ENCODE measurements at regions not wholly inside any gene's neighbourhood (a gene's known extent, or its start where the extent isn't known, plus 50 kb on each side); places are given as distances from the start of the nearest gene placed in this dataset.

DNA sequence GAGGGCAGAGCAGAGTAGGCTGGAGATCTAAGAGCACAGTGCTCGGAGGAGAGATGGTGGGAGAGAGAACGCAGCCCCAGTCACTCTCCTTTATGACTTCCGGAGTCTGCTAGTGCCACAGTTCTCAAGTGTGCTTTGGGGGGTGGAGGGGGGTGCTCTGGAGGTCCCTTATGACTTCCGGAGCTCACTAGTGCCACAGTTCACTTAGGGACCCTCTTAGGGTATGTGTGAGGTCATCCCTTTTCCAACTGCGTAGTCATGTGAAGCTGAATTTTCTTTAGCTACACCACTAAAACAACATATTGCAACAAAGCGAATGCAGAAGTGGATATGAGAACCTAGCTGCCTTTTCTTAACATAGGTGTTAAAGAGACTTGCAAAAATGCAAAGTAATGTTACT lies 153.7 kb upstream of the KCTD1 start:
- no peaks in the 10 kb centered on the region for H3K9me3 ChIP-seq (ENCODE audit: control insufficient read depth in 2 of 2, insufficient read depth in 1 of 2, low read depth in 1 of 2, low read length in 1 of 2)
- no peaks in the 10 kb centered on the region for H3K27me3 ChIP-seq (ENCODE audit: control insufficient read depth in 3 of 3, insufficient read depth in 3 of 3, low read length in 3 of 3)
- FAIRE-seq, result no peak
- H3K4me3 ChIP-seq (ENCODE audit: low read depth in 1 of 3, low read length in 3 of 3), result no peak overlapping the region
- whole genome bisulfite sequencing, 3 donors, result 59 to 86% (median 69%) methylated on average over 6 of the region's 6 CpGs
- H3K27ac ChIP-seq (ENCODE audit: low read depth in 1 of 3, low read length in 2 of 3), result no peak overlapping the region
- H3K4me1 ChIP-seq (ENCODE audit: control insufficient read depth in 3 of 3, insufficient read depth in 2 of 3, low read depth in 1 of 3, low read length in 2 of 3), result no peaks in the 10 kb centered on the region
- no peak for DNase-seq
- no peaks in the 10 kb centered on the region for H3K36me3 ChIP-seq (ENCODE audit: control insufficient read depth in 3 of 3, insufficient read depth in 2 of 3, low read depth in 1 of 3, low read length in 3 of 3)

DNA sequence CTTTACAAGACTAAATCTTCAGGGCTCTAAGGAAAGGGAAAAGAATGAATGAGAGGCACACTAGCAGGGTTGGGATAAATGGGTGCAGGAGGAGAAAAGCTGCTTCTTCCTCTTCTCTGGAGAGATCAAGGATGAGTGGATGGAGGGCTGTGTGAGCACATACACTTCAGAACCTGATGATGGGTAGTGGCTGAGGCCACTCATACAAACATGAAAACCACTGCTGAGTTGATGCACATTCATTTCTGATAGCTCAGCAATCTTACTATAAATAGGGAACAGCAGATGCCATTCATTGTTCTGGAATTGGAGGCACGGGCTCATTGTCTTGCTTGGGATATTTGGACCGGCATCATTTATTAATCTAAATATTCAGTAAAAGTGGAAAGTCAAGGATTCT lies 152.4 kb upstream of the KCTD1 start:
- no peaks in the 10 kb centered on the region for H3K27me3 ChIP-seq (ENCODE audit: control insufficient read depth in 3 of 3, insufficient read depth in 3 of 3, low read length in 3 of 3)
- WGBS, 3 donors, result 87 to 93% (median 93%) methylated on average over 2 of the region's 2 CpGs
- H3K36me3 ChIP-seq (ENCODE audit: control insufficient read depth in 3 of 3, insufficient read depth in 2 of 3, low read depth in 1 of 3, low read length in 3 of 3), result no peaks in the 10 kb centered on the region
- no peak overlapping the region for H3K27ac ChIP-seq (ENCODE audit: low read depth in 1 of 3, low read length in 2 of 3)
- H3K4me1 ChIP-seq (ENCODE audit: control insufficient read depth in 3 of 3, insufficient read depth in 2 of 3, low read depth in 1 of 3, low read length in 2 of 3), result no peaks in the 10 kb centered on the region
- H3K4me3 ChIP-seq (ENCODE audit: low read depth in 1 of 3, low read length in 3 of 3), result no peak overlapping the region
- DNase-seq, result no peak
- no peak for FAIRE-seq
- H3K9me3 ChIP-seq (ENCODE audit: control insufficient read depth in 2 of 2, insufficient read depth in 1 of 2, low read depth in 1 of 2, low read length in 1 of 2), result no peaks in the 10 kb centered on the region

DNA sequence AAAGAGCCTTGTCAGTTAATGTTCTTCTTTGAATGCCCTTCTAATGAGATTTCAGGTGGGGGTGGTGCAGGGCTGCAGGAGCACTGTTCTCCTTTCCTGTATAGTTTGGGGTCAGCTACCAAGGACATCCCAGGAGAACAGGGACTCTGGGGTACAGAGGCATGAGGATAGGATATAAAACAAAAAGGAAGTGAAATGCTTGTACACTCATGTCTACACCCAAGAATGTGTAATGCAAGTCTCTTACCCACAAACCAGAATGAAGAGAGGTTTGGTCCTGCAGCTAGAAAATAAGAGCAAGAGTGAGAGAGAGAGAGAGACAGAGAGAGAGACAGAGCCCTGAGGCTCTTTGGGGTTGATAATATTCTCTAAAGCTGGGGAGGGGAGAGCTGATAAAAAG lies 151.8 kb upstream of the KCTD1 start:
- DNase-seq (no peak), FAIRE-seq (no peak)
- no peak overlapping the region for H3K27ac ChIP-seq (ENCODE audit: low read depth in 1 of 3, low read length in 2 of 3)

DNA sequence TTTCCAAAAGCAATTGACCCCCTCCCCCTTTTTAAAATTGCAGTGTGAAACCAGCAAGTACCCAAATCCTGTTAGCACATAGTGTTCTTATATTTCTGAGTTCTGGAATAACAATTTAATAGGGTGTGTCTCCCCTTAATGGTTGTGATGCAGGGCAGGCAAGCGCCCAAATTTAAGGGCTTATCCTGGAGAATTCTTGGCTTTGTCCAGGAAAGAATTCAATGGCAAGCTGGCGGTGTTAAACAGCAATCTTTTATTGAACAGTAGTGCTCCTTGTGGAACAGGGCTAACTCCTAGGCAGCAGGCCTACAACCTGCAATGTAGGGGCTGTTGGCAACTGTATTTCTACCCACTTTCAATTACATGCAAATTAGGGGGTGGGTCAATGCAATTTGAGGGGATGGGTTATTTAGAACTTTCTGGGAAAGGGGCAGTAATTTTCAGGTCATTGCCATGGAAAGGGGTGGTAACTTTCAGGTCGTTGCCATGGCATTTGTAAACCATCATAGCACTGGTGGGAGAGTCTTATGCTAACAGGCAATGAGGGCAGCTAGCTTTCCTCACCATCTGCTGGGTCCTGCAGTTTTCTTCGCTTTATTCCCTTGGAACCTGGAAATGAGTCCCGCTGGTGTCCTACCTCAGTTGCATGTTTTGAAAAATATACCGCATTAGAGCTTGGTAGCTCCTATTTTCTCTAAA lies 149.0 kb upstream of the KCTD1 start:
- 75 to 81% (median 77%) methylated on average over 6 of the region's 6 CpGs for WGBS, 3 donors
- FAIRE-seq, result no peak
- no peak overlapping the region for H3K4me3 ChIP-seq (ENCODE audit: low read depth in 1 of 3, low read length in 3 of 3)

More for the DNA sequence above, 151.8 kb upstream of the KCTD1 start:
- no peaks in the 10 kb centered on the region for H3K4me1 ChIP-seq (ENCODE audit: control insufficient read depth in 3 of 3, insufficient read depth in 2 of 3, low read depth in 1 of 3, low read length in 2 of 3)
- no peaks in the 10 kb centered on the region for H3K27me3 ChIP-seq (ENCODE audit: control insufficient read depth in 3 of 3, insufficient read depth in 3 of 3, low read length in 3 of 3)
- H3K36me3 ChIP-seq (ENCODE audit: control insufficient read depth in 3 of 3, insufficient read depth in 2 of 3, low read depth in 1 of 3, low read length in 3 of 3), result no peaks in the 10 kb centered on the region
- no peaks in the 10 kb centered on the region for H3K9me3 ChIP-seq (ENCODE audit: control insufficient read depth in 2 of 2, insufficient read depth in 1 of 2, low read depth in 1 of 2, low read length in 1 of 2)
- H3K4me3 ChIP-seq (ENCODE audit: low read depth in 1 of 3, low read length in 3 of 3), result no peak overlapping the region

DNA sequence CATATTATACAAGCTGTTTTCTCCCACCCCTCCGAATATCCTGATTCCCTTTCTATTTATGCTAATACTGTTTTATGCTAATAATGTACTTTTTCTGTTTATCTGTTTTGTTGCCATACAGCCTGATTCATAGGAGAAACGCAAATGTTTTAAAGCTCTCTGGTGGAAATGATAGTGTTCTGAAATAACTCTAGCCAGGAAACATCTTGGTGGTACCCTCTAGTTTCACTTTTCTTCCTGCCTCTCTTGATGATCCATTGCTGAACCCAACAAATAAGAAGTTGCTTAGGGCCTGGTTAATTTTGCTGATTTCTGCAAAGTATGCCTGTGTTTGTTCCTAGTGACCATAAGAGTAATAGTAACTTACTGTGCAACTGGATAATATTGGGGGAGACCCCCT lies 148.4 kb upstream of the KCTD1 start:
- Histone ChIP-seq H3K36me3 (ENCODE audit: control insufficient read depth in 3 of 3, insufficient read depth in 2 of 3, low read depth in 1 of 3, low read length in 3 of 3) (no peaks in the 10 kb centered on the region), H3K27me3 (ENCODE audit: control insufficient read depth in 3 of 3, insufficient read depth in 3 of 3, low read length in 3 of 3) (no peaks in the 10 kb centered on the region), H3K4me1 (ENCODE audit: control insufficient read depth in 3 of 3, insufficient read depth in 2 of 3, low read depth in 1 of 3, low read length in 2 of 3) (no peaks in the 10 kb centered on the region), H3K4me3 (ENCODE audit: low read depth in 1 of 3, low read length in 3 of 3) (no peak overlapping the region), H3K27ac (ENCODE audit: low read depth in 1 of 3, low read length in 2 of 3) (no peak overlapping the region), H3K9me3 (ENCODE audit: control insufficient read depth in 2 of 2, insufficient read depth in 1 of 2, low read depth in 1 of 2, low read length in 1 of 2) (peaks cover 0 to 2% of the 10 kb centered on the region in 2 donors)
- no peak for FAIRE-seq
- 57 to 81% (median 59%) methylated on average over 2 of the region's 2 CpGs for WGBS, 3 donors
- no peak for DNase-seq

More for the DNA sequence above, 149.0 kb upstream of the KCTD1 start:
- Histone ChIP-seq H3K4me1 (ENCODE audit: control insufficient read depth in 3 of 3, insufficient read depth in 2 of 3, low read depth in 1 of 3, low read length in 2 of 3) (no peaks in the 10 kb centered on the region), H3K27ac (ENCODE audit: low read depth in 1 of 3, low read length in 2 of 3) (no peak overlapping the region), H3K36me3 (ENCODE audit: control insufficient read depth in 3 of 3, insufficient read depth in 2 of 3, low read depth in 1 of 3, low read length in 3 of 3) (no peaks in the 10 kb centered on the region), H3K9me3 (ENCODE audit: control insufficient read depth in 2 of 2, insufficient read depth in 1 of 2, low read depth in 1 of 2, low read length in 1 of 2) (peaks cover 0 to 2% of the 10 kb centered on the region in 2 donors), H3K27me3 (ENCODE audit: control insufficient read depth in 3 of 3, insufficient read depth in 3 of 3, low read length in 3 of 3) (no peaks in the 10 kb centered on the region)
- DNase-seq, result no peak

DNA sequence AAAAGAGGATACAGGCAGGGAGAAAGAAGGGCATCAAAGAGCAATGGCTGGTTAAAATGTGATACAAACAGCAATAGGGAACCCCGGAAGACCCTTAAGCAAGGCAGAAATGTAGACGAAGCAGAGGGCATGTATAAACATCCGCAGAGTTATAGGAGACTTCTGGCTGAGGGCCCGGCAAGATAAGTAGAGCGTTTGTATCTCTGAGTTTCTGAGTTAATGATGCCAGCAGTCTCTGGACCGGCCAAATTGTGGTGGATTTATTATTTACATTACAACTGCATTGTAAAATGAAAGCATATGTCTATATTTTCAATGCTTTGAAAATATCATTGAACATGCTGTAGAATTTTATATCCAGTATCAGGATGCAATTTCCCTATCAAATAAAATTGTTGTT lies 148.0 kb upstream of the KCTD1 start:
- FAIRE-seq, result no peak
- Histone ChIP-seq H3K9me3 (ENCODE audit: control insufficient read depth in 2 of 2, insufficient read depth in 1 of 2, low read depth in 1 of 2, low read length in 1 of 2) (peaks cover 0 to 2% of the 10 kb centered on the region in 2 donors), H3K27me3 (ENCODE audit: control insufficient read depth in 3 of 3, insufficient read depth in 3 of 3, low read length in 3 of 3) (no peaks in the 10 kb centered on the region), H3K4me3 (ENCODE audit: low read depth in 1 of 3, low read length in 3 of 3) (no peak overlapping the region), H3K36me3 (ENCODE audit: control insufficient read depth in 3 of 3, insufficient read depth in 2 of 3, low read depth in 1 of 3, low read length in 3 of 3) (no peaks in the 10 kb centered on the region), H3K4me1 (ENCODE audit: control insufficient read depth in 3 of 3, insufficient read depth in 2 of 3, low read depth in 1 of 3, low read length in 2 of 3) (no peaks in the 10 kb centered on the region), H3K27ac (ENCODE audit: low read depth in 1 of 3, low read length in 2 of 3) (no peak overlapping the region)
- no peak for DNase-seq
- 66 to 68% (median 67%) methylated on average over 6 of the region's 6 CpGs for WGBS, 3 donors

DNA sequence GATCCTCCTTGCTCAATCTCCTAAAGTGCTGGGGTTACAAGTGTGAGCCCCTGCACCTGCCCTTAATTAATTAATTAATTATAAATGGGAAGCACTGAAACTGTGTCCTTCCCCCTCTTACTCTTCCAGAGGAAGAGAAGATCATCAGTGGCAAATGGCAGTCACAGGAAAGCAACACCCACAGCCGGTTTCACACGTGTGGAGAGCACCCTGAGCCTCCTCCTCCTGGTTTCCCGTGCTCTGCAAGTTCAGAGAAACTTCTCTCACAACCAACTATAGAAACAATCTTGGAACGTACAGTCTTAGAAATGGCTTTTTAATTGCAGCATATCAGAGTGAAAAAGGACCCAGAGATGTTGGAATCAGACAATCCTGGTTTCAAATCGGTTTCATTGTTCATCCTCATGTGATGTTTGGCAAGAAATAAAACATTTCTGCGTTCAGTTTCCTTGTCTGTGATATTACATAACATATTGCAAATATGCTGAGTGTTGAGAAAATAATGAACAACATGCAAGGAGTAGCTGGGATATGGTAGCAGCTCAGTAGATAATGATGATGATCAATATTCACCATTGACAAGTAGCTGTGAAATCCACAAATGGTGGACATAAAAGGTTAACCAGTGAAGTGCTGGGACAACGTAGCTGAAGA lies 141.0 kb upstream of the KCTD1 start:
- no peak overlapping the region for H3K4me3 ChIP-seq (ENCODE audit: low read depth in 1 of 3, low read length in 3 of 3)
- 61 to 75% (median 65%) methylated on average over 7 of the region's 7 CpGs for WGBS, 3 donors
- no peaks in the 10 kb centered on the region for H3K4me1 ChIP-seq (ENCODE audit: control insufficient read depth in 3 of 3, insufficient read depth in 2 of 3, low read depth in 1 of 3, low read length in 2 of 3)
- FAIRE-seq (no peak), DNase-seq (no peak)
- H3K9me3 ChIP-seq (ENCODE audit: control insufficient read depth in 2 of 2, insufficient read depth in 1 of 2, low read depth in 1 of 2, low read length in 1 of 2), result peaks cover 0 to 1% of the 10 kb centered on the region in 2 donors
- no peaks in the 10 kb centered on the region for H3K36me3 ChIP-seq (ENCODE audit: control insufficient read depth in 3 of 3, insufficient read depth in 2 of 3, low read depth in 1 of 3, low read length in 3 of 3)
- H3K27ac ChIP-seq (ENCODE audit: low read depth in 1 of 3, low read length in 2 of 3), result no peak overlapping the region
- H3K27me3 ChIP-seq (ENCODE audit: control insufficient read depth in 3 of 3, insufficient read depth in 3 of 3, low read length in 3 of 3), result no peaks in the 10 kb centered on the region

DNA sequence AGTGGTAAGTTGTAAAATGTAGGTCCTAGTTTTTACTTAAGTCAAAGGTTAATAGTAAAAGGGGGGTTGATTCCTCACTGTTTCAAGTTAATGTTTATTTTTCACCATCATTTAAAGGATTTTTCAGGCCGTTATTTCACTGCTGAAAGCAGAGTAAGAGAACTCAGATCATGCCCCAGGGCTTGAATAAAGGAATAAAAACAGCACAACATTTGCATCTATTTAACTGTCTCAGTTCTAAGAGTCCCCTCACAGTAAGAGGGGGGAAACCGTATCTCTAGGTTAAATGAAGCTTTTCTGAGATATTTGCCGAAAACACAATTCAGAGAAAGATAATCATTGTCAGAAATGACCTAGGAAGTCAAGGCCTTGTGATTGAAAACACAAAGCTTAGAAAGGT lies 138.2 kb upstream of the KCTD1 start:
- Histone ChIP-seq H3K27ac (ENCODE audit: low read depth in 1 of 3, low read length in 2 of 3) (no peak overlapping the region), H3K36me3 (ENCODE audit: control insufficient read depth in 3 of 3, insufficient read depth in 2 of 3, low read depth in 1 of 3, low read length in 3 of 3) (no peaks in the 10 kb centered on the region), H3K4me1 (ENCODE audit: control insufficient read depth in 3 of 3, insufficient read depth in 2 of 3, low read depth in 1 of 3, low read length in 2 of 3) (no peaks in the 10 kb centered on the region), H3K9me3 (ENCODE audit: control insufficient read depth in 2 of 2, insufficient read depth in 1 of 2, low read depth in 1 of 2, low read length in 1 of 2) (no peaks in the 10 kb centered on the region), H3K4me3 (ENCODE audit: low read depth in 1 of 3, low read length in 3 of 3) (no peak overlapping the region), H3K27me3 (ENCODE audit: control insufficient read depth in 3 of 3, insufficient read depth in 3 of 3, low read length in 3 of 3) (no peaks in the 10 kb centered on the region)
- WGBS, 3 donors, result 78 to 82% (median 81%) methylated on average over 3 of the region's 3 CpGs
- DNase-seq, result no peak
- no peak for FAIRE-seq
